Loucy (cell line): ENCODE measurements at regions not wholly inside any gene's neighbourhood (a gene's known extent, or its start where the extent isn't known, plus 50 kb on each side); places are given as distances from the start of the nearest gene placed in this dataset.

Source experiments
- EZH2phosphoT487 ChIP-seq: fragments of 200-600 bp; IDR thresholded peaks from 2 replicates; pipeline ENCODE4 v1.6.1; 2018; ENCODE audit warnings: antibody characterized with exemption, mild to moderate bottlenecking, moderate library complexity, borderline replicate concordance
- TF ChIP-seq, protein P1 (sequence below): fragments of 200-600 bp; sonication (generic); conservative IDR thresholded peaks from 2 replicates; pipeline ENCODE4 v1.5.1; 2014; ENCODE audit warnings: mild to moderate bottlenecking, antibody characterized with exemption, low read length

DNA sequence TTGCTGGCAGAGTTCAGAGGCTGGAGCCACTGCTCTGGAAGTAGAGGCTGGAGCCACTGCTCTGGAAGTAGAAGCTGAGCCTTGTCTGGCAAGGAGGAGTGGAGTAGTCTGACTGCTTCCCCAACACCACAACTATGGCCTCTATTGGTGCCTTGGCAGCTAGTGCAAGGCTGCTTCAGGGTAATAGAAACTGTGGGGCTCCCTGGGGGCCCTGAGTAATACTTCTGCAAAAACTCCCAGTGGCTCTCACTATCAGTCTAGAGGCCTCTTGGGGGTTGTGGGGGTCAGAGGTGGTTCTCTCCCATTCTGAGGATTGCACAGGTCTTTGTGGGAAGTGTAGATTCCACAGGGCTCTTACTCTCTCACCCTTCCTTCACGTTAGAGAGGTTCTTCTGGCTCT lies 629.0 kb upstream of the PTPRD start:
- TF ChIP-seq, protein P1, sequence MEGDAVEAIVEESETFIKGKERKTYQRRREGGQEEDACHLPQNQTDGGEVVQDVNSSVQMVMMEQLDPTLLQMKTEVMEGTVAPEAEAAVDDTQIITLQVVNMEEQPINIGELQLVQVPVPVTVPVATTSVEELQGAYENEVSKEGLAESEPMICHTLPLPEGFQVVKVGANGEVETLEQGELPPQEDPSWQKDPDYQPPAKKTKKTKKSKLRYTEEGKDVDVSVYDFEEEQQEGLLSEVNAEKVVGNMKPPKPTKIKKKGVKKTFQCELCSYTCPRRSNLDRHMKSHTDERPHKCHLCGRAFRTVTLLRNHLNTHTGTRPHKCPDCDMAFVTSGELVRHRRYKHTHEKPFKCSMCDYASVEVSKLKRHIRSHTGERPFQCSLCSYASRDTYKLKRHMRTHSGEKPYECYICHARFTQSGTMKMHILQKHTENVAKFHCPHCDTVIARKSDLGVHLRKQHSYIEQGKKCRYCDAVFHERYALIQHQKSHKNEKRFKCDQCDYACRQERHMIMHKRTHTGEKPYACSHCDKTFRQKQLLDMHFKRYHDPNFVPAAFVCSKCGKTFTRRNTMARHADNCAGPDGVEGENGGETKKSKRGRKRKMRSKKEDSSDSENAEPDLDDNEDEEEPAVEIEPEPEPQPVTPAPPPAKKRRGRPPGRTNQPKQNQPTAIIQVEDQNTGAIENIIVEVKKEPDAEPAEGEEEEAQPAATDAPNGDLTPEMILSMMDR: no peak
- TF ChIP-seq EZH2phosphoT487: no peak
